ENCODE measurements at regions not wholly inside any gene's neighbourhood (a gene's known extent, or its start where the extent isn't known, plus 50 kb on each side); places are given as distances from the start of the nearest gene placed in this dataset.

GRCh38 chr20:21573259-21573658, 59.4 kb upstream of the NKX2-2 start:
- Histone ChIP-seq H2BK15ac (ENCODE audit: low read depth, low read length) (no peak overlapping the region), H3K4me3 (ENCODE audit: insufficient read depth, low read depth, low read length) (no peak overlapping the region), H2BK120ac (ENCODE audit: low read depth, low read length) (no peak overlapping the region), H3K23ac (ENCODE audit: low read depth, low read length) (no peak overlapping the region), H3K79me1 (ENCODE audit: low read depth in 1 of 2, low read length in 2 of 2) (no peaks in the 10 kb centered on the region), H2BK5ac (ENCODE audit: low read depth, low read length, poor library complexity, severe bottlenecking) (no peak overlapping the region), H4K91ac (ENCODE audit: insufficient read depth, low read depth, low read length) (no peak overlapping the region), H3K14ac (replicated peaks; ENCODE audit: low read depth, low read length) (no peak overlapping the region), H3K56ac (ENCODE audit: extremely low read depth, insufficient read depth, low read length) (no peak overlapping the region), H4K20me1 (ENCODE audit: insufficient read depth, low read length) (no peaks in the 10 kb centered on the region), H4K5ac (ENCODE audit: low read depth, low read length) (no peak overlapping the region), H3K9ac (ENCODE audit: low read depth, low read length) (no peak overlapping the region), H2AK9ac (replicated peaks; ENCODE audit: low read depth, low read length, poor library complexity) (no peak overlapping the region), H3K27ac (ENCODE audit: insufficient read depth, low read length) (no peak overlapping the region), H3K4me2 (ENCODE audit: low read depth, low read length) (no peak overlapping the region), H3K27me3 (ENCODE audit: control insufficient read depth, insufficient read depth, low read length) (no peaks in the 10 kb centered on the region), H3K9me3 (ENCODE audit: control insufficient read depth, insufficient read depth, low read length) (no peaks in the 10 kb centered on the region), H2AFZ (replicated peaks; ENCODE audit: low read length, poor library complexity) (no peak overlapping the region), H3K9me1 (ENCODE audit: insufficient read depth, low read length) (no peaks in the 10 kb centered on the region), H2BK20ac (ENCODE audit: low read depth, low read length) (no peak overlapping the region), H3K18ac (ENCODE audit: low read depth, low read length) (no peak overlapping the region), H4K8ac (ENCODE audit: low read depth in 2 of 2, low read length in 2 of 2) (no peak overlapping the region), H3K36me3 (ENCODE audit: control insufficient read depth, insufficient read depth, low read length) (no peaks in the 10 kb centered on the region), H3K4ac (ENCODE audit: low read depth, low read length) (no peak overlapping the region), H3K4me1 (ENCODE audit: control insufficient read depth, insufficient read depth, low read length) (no peaks in the 10 kb centered on the region), H2AK5ac (ENCODE audit: low read depth, low read length) (no peak overlapping the region)
- BruUV-seq (replicated peaks): no TSS peak
- 14% methylated on average over 1 of the region's 5 CpGs; no CpG with 5 or more reads in 1 of the 2 experiments for WGBS, 2 experiments (ENCODE audit: extremely low coverage in 2 of 2, insufficient read length in 1 of 2)
- ATAC-seq (ENCODE audit: low read depth) (no peak), DNase-seq (no peak)
- in situ Hi-C loops (cut with MboI; ENCODE audit: low sequenced_read_pairs) (no loop called here), intact Hi-C loops (cut with micrococcal nuclease) (loop anchor here (5.0 kb wide), 1 partner anchor 336 kb away; no protein-coding TSS in a partner anchor), dilution Hi-C loops (cut with HindIII; ENCODE audit: low sequenced_read_pairs, unreplicated experiment) (no loop called here)
- POLR2A ChIA-PET (ENCODE audit: unreplicated experiment): no interaction called here
- CTCF ChIA-PET: no interaction called here
- TF ChIP-seq MAZ (IDR thresholded peaks at IDR 0.05; ENCODE audit: borderline replicate concordance, low read depth, low read length): no peak
- TF ChIP-seq CTCF (conservative IDR thresholded peaks at IDR 0.05; ENCODE audit: low read depth, low read length): no peak
- TF ChIP-seq RCOR1 (IDR thresholded peaks at IDR 0.05; ENCODE audit: insufficient replicate concordance, low read length): no peak
- TF ChIP-seq POLR2A (IDR thresholded peaks at IDR 0.05; ENCODE audit: low read depth, low read length): no peak
- no peak for TF ChIP-seq FOS (IDR thresholded peaks at IDR 0.05; ENCODE audit: low read depth, low read length)

Measured in IMR-90 (cell line).